HCT116 (cell line): ENCODE measurements at regions not wholly inside any gene's neighbourhood (a gene's known extent, or its start where the extent isn't known, plus 50 kb on each side); places are given as distances from the start of the nearest gene placed in this dataset.

Source experiments
- ATAC-seq: fragments of 200-7000 bp; cut with Tn5 transposase; 2 replicates; pipeline ENCODE4 v1.9.1; 2020; ENCODE audit warnings: mild to moderate bottlenecking, moderate library complexity
- BruUV-seq: library from RNA; stranded (reverse); fragments of 400-500 nt; replicated peaks from 2 replicates; lab custom pipeline; 2021; lab: Mats Ljungman, UMichigan
- CTCF ChIA-PET: fragments of 300-600 bp; sonication (Branson Sonifier 250); formaldehyde crosslinking; loops from one replicate; lab custom pipeline; 2021; ENCODE audit warnings: antibody characterized with exemption; lab: Charles Lee
- POLR2A ChIA-PET: fragments of 300-600, 350-600 bp; sonication (Branson Sonifier 250); formaldehyde crosslinking; loops from one replicate; lab custom pipeline; 2021; ENCODE audit warnings: antibody characterized with exemption; lab: Charles Lee
- RAD21 ChIA-PET, 2 experiments: fragments of 300-600 bp; sonication (Branson Sonifier 250); formaldehyde crosslinking; loops; one replicate each; lab custom pipeline; 2023; ENCODE audit warnings: low total read pairs in 2 of 2; ENCODE audit not compliant: uncharacterized antibody in 2 of 2, unreplicated experiment in 2 of 2, low non-redundant PET in 1 of 2; lab: Charles Lee
- DNase-seq: peaks from one replicate; pipeline ENCODE4 v3.0.0-alpha.2; 2010; ENCODE audit warnings: low read depth, low spot score
- H2AFZ ChIP-seq: fragments of 200-600 bp; shearing (Covaris generic), sonication (generic); 2 replicates; pipeline ENCODE4 v1.6.1; 2017; ENCODE audit warnings: low read depth, mixed run types, mixed read lengths, antibody characterized with exemption, low read length; ENCODE audit not compliant: poor library complexity, severe bottlenecking
- H3K27ac ChIP-seq: 2 replicates; pipeline ENCODE4 v1.5.1; 2012; ENCODE audit warnings: low read depth, low read length
- H3K27me3 ChIP-seq: fragments of 200-600 bp; sonication (generic); 2 replicates; pipeline ENCODE4 v1.6.1; 2016; ENCODE audit warnings: mixed run types, low read length, mixed read lengths; ENCODE audit not compliant: insufficient read depth
- H3K36me3 ChIP-seq, 2 experiments: fragments of 200-500 bp in 1 of 2; fragments of 200-600 bp in 1 of 2; sonication (Bioruptor generic) in 1 of 2; sonication (generic) in 1 of 2; 2 replicates each; pipeline versions ENCODE4 v1.5.1 to v1.6.1; 2014 to 2016; ENCODE audit warnings: low read length in 2 of 2, inconsistent platforms in 1 of 2, mixed read lengths in 1 of 2, mixed run types in 1 of 2; ENCODE audit not compliant: insufficient read depth in 2 of 2, control insufficient read depth in 1 of 2
- H3K4me1 ChIP-seq, 2 experiments: fragments of 200-600 bp in 1 of 2; sonication (generic) in 1 of 2; 2 replicates each; pipeline versions ENCODE4 v1.5.1 to v1.6.1; 2012 to 2017; ENCODE audit warnings: low read length in 2 of 2, inconsistent platforms in 1 of 2, mild to moderate bottlenecking in 1 of 2, mixed read lengths in 1 of 2, mixed run types in 1 of 2, moderate library complexity in 1 of 2; ENCODE audit not compliant: insufficient read depth in 2 of 2, control insufficient read depth in 1 of 2
- H3K4me2 ChIP-seq: fragments of 200-600 bp; sonication (generic); 2 replicates; pipeline ENCODE4 v1.6.1; 2017; ENCODE audit warnings: mixed run types, low read length, mixed read lengths
- H3K4me3 ChIP-seq, 2 experiments: fragments of 200-600 bp in 1 of 2; sonication (generic) in 1 of 2; replicated peaks in 1 of 2; 2 replicates each; pipeline ENCODE4 v1.5.1; 2011 to 2016; ENCODE audit warnings: low read length in 2 of 2, control low read depth in 1 of 2, low read depth in 1 of 2, mild to moderate bottlenecking in 1 of 2, mixed read lengths in 1 of 2, mixed run types in 1 of 2
- H3K79me2 ChIP-seq: fragments of 200-600 bp; sonication (generic); 2 replicates; pipeline ENCODE4 v1.6.1; 2017; ENCODE audit warnings: mild to moderate bottlenecking, mixed run types, low read length, moderate library complexity, mixed read lengths; ENCODE audit not compliant: insufficient read depth
- H3K9ac ChIP-seq: fragments of 200-600 bp; sonication (generic); 2 replicates; pipeline ENCODE4 v1.6.1; 2016; ENCODE audit warnings: low read length, mixed read lengths
- H3K9me2 ChIP-seq: fragments of 200-600 bp; sonication (generic), shearing (Covaris generic); 2 replicates; pipeline ENCODE4 v1.6.1; 2017; ENCODE audit warnings: mixed run types, mild to moderate bottlenecking, moderate library complexity; ENCODE audit not compliant: insufficient read depth
- H3K9me3 ChIP-seq, 2 experiments: fragments of 200-500 bp in 1 of 2; fragments of 200-600 bp in 1 of 2; sonication (Bioruptor generic) in 1 of 2; sonication (generic) in 1 of 2; 2 replicates each; pipeline ENCODE4 v1.6.1; 2014 to 2017; ENCODE audit warnings: low read length in 2 of 2, mixed read lengths in 2 of 2, inconsistent platforms in 1 of 2, low read depth in 1 of 2, mild to moderate bottlenecking in 1 of 2, mixed run types in 1 of 2, moderate library complexity in 1 of 2; ENCODE audit not compliant: control insufficient read depth in 1 of 2, insufficient read depth in 1 of 2
- H4K20me1 ChIP-seq: fragments of 200-600 bp; sonication (generic), shearing (Covaris generic); 2 replicates; pipeline ENCODE4 v1.6.1; 2017; ENCODE audit warnings: mixed run types, mild to moderate bottlenecking, moderate library complexity; ENCODE audit not compliant: insufficient read depth
- EGR1 ChIP-seq: IDR thresholded peaks from 2 replicates; pipeline ENCODE4 v1.6.1; 2012; ENCODE audit warnings: low read depth
- ELF1 ChIP-seq: IDR thresholded peaks from 2 replicates; pipeline ENCODE4 v1.6.1; 2012; ENCODE audit warnings: low read depth, borderline replicate concordance
- EZH2 ChIP-seq: fragments of 200-600 bp; sonication (generic); IDR thresholded peaks from 2 replicates; pipeline ENCODE4 v1.6.1; 2017; ENCODE audit warnings: antibody characterized with exemption, mixed run types
- EZH2phosphoT487 ChIP-seq: fragments of 200-600 bp; IDR thresholded peaks from 2 replicates; pipeline ENCODE4 v1.6.1; 2018; ENCODE audit warnings: antibody characterized with exemption, borderline replicate concordance
- JUND ChIP-seq: IDR thresholded peaks from 2 replicates; pipeline ENCODE4 v1.6.1; 2012
- POLR2A ChIP-seq: IDR thresholded peaks from 2 replicates; pipeline ENCODE4 v1.7.0; 2011; ENCODE audit warnings: borderline replicate concordance; ENCODE audit not compliant: insufficient read depth, insufficient read length; ENCODE audit errors: extremely low read depth
- POLR2AphosphoS5 ChIP-seq: IDR thresholded peaks from 2 replicates; pipeline ENCODE4 v1.6.1; 2011; ENCODE audit warnings: mild to moderate bottlenecking, low read depth, low read length, moderate library complexity
- RAD21 ChIP-seq: IDR thresholded peaks from 2 replicates; pipeline ENCODE4 v1.6.1; 2012; ENCODE audit warnings: low read depth, mild to moderate bottlenecking
- SRF ChIP-seq: IDR thresholded peaks from 2 replicates; pipeline ENCODE4 v1.6.1; 2012; ENCODE audit warnings: low read depth
- TCF7L2 ChIP-seq: IDR thresholded peaks from 2 replicates; pipeline ENCODE4 v1.7.0; 2011; ENCODE audit warnings: borderline replicate concordance, inconsistent platforms; ENCODE audit not compliant: insufficient read depth, insufficient read length; ENCODE audit errors: extremely low read depth
- YY1 ChIP-seq: IDR thresholded peaks from 2 replicates; pipeline ENCODE4 v1.6.1; 2011; ENCODE audit warnings: low read length, low read depth, moderate library complexity, mild to moderate bottlenecking; ENCODE audit not compliant: insufficient replicate concordance; ENCODE audit errors: extremely low read depth
- ZFX ChIP-seq: fragments of 450-650 bp; IDR thresholded peaks from 2 replicates; pipeline ENCODE4 v1.6.1; 2017
- ZNF274 ChIP-seq: fragments of 200-500 bp; sonication (Bioruptor generic); IDR thresholded peaks from 2 replicates; pipeline ENCODE4 v1.6.1; 2014; ENCODE audit warnings: mild to moderate bottlenecking, low read depth, low read length, inconsistent platforms
- intact Hi-C: fragments of 100-400 bp; cut with micrococcal nuclease; formaldehyde crosslinking; loops from 2 replicates; pipeline ENCODE4 v1.10.0; 2022
- TF ChIP-seq, protein P1 (sequence below): IDR thresholded peaks from 2 replicates; pipeline ENCODE4 v1.6.1; 2012
- TF ChIP-seq, protein P2 (sequence below), 3 experiments: fragments of 200-600 bp in 1 of 3; sonication (generic) in 1 of 3; IDR thresholded peaks in 2 of 3; conservative IDR thresholded peaks in 1 of 3; 2 replicates each; pipeline ENCODE4 v1.5.1; 2012 to 2017; ENCODE audit warnings: low read depth in 2 of 3, low read length in 2 of 3, antibody characterized with exemption in 1 of 3, borderline replicate concordance in 1 of 3, control low read depth in 1 of 3, mild to moderate bottlenecking in 1 of 3, mixed read lengths in 1 of 3, mixed run types in 1 of 3, moderate library complexity in 1 of 3; ENCODE audit not compliant: insufficient read depth in 1 of 3
- TF ChIP-seq, protein P3 (sequence below): IDR thresholded peaks from 2 replicates; pipeline ENCODE4 v1.6.1; 2012; ENCODE audit warnings: low read depth

DNA sequence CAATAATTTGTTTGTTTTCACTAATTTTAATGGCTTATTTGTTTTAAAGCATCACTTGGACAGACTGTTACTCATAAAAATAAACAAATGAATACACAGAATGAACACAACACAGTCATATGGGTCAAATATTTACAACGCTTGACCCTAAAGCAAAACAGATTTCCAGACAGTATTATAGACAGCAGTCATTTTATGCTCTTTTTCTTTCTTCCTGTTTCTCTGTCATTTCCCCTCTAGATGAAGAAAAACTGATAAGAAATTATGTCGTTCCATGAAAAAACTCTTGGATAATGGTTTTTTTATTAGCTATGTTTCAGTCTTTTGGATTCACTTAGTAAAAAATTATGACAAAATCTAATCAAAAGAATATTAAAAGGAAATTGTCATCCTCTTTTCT lies 297.3 kb upstream of the NEGR1 start:
- intact Hi-C loops: no loop called here
- H2AFZ ChIP-seq: no peak overlapping the region
- POLR2A ChIA-PET: no interaction called here
- no peaks in the 10 kb centered on the region for H3K79me2 ChIP-seq
- H3K27ac ChIP-seq: no peak overlapping the region
- no peak overlapping the region for H3K9ac ChIP-seq
- no peaks in the 10 kb centered on the region for H3K4me1 ChIP-seq
- ATAC-seq (no peak), DNase-seq (no peak)
- no peaks in the 10 kb centered on the region for H3K9me2 ChIP-seq
- H3K4me2 ChIP-seq: no peak overlapping the region
- H3K27me3 ChIP-seq: no peaks in the 10 kb centered on the region
- H4K20me1 ChIP-seq: no peaks in the 10 kb centered on the region
- no peak overlapping the region for H3K4me3 ChIP-seq
- H3K36me3 ChIP-seq: no peaks in the 10 kb centered on the region
- CTCF ChIA-PET: no interaction called here
- BruUV-seq: no TSS peak
- peaks cover 0 to 7% of the 10 kb centered on the region in 2 experiments; a peak in 3 of 4 replicates for H3K9me3 ChIP-seq
- RAD21 ChIA-PET: no interaction called here
- TF ChIP-seq YY1 (no peak), POLR2AphosphoS5 (no peak), ZNF274 (no peak)

DNA sequence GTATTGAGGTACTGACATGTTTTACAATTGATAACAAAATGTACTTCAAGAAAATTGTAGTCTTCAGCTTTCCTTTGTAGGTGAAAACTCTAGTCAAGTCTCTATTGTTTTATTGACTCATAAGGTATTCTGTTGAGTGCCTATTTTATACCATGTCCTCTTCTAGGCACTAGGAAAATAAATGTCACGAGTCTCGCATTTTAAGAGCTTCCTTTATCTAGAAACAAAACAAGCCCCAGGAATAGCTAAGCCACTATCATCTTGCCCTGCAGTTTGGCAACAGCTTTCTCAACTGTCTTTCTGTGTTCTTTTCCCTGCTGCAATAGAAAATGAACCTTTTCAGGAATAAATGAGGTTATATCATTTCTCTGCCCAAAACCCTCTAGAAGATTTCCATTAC lies 288.5 kb upstream of the NEGR1 start:
- ChIA-PET POLR2A (no interaction called here), CTCF (no interaction called here), RAD21 (no interaction called here)
- Histone ChIP-seq H3K27me3 (no peaks in the 10 kb centered on the region), H3K27ac (no peak overlapping the region), H3K4me2 (no peak overlapping the region), H3K36me3 (no peaks in the 10 kb centered on the region), H3K4me1 (no peaks in the 10 kb centered on the region), H3K9me2 (no peaks in the 10 kb centered on the region), H3K9ac (no peak overlapping the region), H2AFZ (no peak overlapping the region), H3K79me2 (no peaks in the 10 kb centered on the region), H3K4me3 (no peak overlapping the region), H3K9me3 (peaks cover 5 to 8% of the 10 kb centered on the region in 2 experiments; a peak in 2 of 4 replicates), H4K20me1 (no peaks in the 10 kb centered on the region)
- DNase-seq (no peak), ATAC-seq (no peak)
- intact Hi-C loops: no loop called here
- BruUV-seq: no TSS peak
- TF ChIP-seq, protein P1, sequence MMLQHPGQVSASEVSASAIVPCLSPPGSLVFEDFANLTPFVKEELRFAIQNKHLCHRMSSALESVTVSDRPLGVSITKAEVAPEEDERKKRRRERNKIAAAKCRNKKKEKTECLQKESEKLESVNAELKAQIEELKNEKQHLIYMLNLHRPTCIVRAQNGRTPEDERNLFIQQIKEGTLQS: no peak
- no peak for TF ChIP-seq EZH2
- TF ChIP-seq ZFX: no peak
- no peak for TF ChIP-seq YY1
- TF ChIP-seq, protein P2, sequence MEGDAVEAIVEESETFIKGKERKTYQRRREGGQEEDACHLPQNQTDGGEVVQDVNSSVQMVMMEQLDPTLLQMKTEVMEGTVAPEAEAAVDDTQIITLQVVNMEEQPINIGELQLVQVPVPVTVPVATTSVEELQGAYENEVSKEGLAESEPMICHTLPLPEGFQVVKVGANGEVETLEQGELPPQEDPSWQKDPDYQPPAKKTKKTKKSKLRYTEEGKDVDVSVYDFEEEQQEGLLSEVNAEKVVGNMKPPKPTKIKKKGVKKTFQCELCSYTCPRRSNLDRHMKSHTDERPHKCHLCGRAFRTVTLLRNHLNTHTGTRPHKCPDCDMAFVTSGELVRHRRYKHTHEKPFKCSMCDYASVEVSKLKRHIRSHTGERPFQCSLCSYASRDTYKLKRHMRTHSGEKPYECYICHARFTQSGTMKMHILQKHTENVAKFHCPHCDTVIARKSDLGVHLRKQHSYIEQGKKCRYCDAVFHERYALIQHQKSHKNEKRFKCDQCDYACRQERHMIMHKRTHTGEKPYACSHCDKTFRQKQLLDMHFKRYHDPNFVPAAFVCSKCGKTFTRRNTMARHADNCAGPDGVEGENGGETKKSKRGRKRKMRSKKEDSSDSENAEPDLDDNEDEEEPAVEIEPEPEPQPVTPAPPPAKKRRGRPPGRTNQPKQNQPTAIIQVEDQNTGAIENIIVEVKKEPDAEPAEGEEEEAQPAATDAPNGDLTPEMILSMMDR (IDR thresholded peaks at IDR 0.05 in 2 of 3, conservative IDR thresholded peaks at IDR 0.05 in 1 of 3; ENCODE audit: borderline replicate concordance in 1 of 3, insufficient read depth in 1 of 3, low read depth in 2 of 3, low read length in 2 of 3): no peak
- no peak for TF ChIP-seq JUND
- TF ChIP-seq, protein P3, sequence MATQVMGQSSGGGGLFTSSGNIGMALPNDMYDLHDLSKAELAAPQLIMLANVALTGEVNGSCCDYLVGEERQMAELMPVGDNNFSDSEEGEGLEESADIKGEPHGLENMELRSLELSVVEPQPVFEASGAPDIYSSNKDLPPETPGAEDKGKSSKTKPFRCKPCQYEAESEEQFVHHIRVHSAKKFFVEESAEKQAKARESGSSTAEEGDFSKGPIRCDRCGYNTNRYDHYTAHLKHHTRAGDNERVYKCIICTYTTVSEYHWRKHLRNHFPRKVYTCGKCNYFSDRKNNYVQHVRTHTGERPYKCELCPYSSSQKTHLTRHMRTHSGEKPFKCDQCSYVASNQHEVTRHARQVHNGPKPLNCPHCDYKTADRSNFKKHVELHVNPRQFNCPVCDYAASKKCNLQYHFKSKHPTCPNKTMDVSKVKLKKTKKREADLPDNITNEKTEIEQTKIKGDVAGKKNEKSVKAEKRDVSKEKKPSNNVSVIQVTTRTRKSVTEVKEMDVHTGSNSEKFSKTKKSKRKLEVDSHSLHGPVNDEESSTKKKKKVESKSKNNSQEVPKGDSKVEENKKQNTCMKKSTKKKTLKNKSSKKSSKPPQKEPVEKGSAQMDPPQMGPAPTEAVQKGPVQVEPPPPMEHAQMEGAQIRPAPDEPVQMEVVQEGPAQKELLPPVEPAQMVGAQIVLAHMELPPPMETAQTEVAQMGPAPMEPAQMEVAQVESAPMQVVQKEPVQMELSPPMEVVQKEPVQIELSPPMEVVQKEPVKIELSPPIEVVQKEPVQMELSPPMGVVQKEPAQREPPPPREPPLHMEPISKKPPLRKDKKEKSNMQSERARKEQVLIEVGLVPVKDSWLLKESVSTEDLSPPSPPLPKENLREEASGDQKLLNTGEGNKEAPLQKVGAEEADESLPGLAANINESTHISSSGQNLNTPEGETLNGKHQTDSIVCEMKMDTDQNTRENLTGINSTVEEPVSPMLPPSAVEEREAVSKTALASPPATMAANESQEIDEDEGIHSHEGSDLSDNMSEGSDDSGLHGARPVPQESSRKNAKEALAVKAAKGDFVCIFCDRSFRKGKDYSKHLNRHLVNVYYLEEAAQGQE: no peak
- TF ChIP-seq ZNF274: no peak
- TF ChIP-seq TCF7L2: no peak
- TF ChIP-seq RAD21: no peak
- TF ChIP-seq SRF: no peak
- TF ChIP-seq ELF1: no peak
- TF ChIP-seq EZH2phosphoT487: no peak
- TF ChIP-seq EGR1: no peak
- no peak for TF ChIP-seq POLR2A
